ENCODE measurements at regions not wholly inside any gene's neighbourhood (a gene's known extent, or its start where the extent isn't known, plus 50 kb on each side); places are given as distances from the start of the nearest gene placed in this dataset.

- no peak for DNase-seq (ENCODE audit: low spot score)
- Histone ChIP-seq H3K9me2 (ENCODE audit: insufficient read depth) (no peaks in the 10 kb centered on the region), H3K36me3 (ENCODE audit: insufficient read depth) (no peaks in the 10 kb centered on the region; the same call in 1 of the 2 replicates), H3K4me2 (no peak overlapping the region), H3F3A (replicated peaks; ENCODE audit: low read depth) (no peaks in the 10 kb centered on the region), H2AFZ (no peak overlapping the region), H3K4me3 (no peak overlapping the region), H3K27me3 (ENCODE audit: insufficient read depth) (no peaks in the 10 kb centered on the region), H3K79me2 (replicated peaks; ENCODE audit: insufficient read depth) (no peaks in the 10 kb centered on the region), H3K27ac (ENCODE audit: low read depth) (no peak overlapping the region), H4K20me1 (replicated peaks; ENCODE audit: insufficient read depth) (no peaks in the 10 kb centered on the region), H3K4me1 (ENCODE audit: insufficient read depth) (no peaks in the 10 kb centered on the region)
- Mint-ChIP-seq H3K4me3 (no peak overlapping the region), H3K27ac (no peak overlapping the region), H3K36me3 (ENCODE audit: low read depth) (no peaks in the 10 kb centered on the region), H3K27me3 (ENCODE audit: insufficient read depth, low read depth, poor library complexity) (peaks cover 2% of the 10 kb centered on the region), H3K4me1 (peaks cover 5% of the 10 kb centered on the region; the same call in 1 of the 3 replicates), H3K9me3 (peaks cover 8% of the 10 kb centered on the region; the same call in 2 of the 3 replicates)
- TF ChIP-seq CREB1 (CRISPR knock-in tag; IDR thresholded peaks at IDR 0.05; ENCODE audit: low read depth), result no peak
- TF ChIP-seq, protein P1, sequence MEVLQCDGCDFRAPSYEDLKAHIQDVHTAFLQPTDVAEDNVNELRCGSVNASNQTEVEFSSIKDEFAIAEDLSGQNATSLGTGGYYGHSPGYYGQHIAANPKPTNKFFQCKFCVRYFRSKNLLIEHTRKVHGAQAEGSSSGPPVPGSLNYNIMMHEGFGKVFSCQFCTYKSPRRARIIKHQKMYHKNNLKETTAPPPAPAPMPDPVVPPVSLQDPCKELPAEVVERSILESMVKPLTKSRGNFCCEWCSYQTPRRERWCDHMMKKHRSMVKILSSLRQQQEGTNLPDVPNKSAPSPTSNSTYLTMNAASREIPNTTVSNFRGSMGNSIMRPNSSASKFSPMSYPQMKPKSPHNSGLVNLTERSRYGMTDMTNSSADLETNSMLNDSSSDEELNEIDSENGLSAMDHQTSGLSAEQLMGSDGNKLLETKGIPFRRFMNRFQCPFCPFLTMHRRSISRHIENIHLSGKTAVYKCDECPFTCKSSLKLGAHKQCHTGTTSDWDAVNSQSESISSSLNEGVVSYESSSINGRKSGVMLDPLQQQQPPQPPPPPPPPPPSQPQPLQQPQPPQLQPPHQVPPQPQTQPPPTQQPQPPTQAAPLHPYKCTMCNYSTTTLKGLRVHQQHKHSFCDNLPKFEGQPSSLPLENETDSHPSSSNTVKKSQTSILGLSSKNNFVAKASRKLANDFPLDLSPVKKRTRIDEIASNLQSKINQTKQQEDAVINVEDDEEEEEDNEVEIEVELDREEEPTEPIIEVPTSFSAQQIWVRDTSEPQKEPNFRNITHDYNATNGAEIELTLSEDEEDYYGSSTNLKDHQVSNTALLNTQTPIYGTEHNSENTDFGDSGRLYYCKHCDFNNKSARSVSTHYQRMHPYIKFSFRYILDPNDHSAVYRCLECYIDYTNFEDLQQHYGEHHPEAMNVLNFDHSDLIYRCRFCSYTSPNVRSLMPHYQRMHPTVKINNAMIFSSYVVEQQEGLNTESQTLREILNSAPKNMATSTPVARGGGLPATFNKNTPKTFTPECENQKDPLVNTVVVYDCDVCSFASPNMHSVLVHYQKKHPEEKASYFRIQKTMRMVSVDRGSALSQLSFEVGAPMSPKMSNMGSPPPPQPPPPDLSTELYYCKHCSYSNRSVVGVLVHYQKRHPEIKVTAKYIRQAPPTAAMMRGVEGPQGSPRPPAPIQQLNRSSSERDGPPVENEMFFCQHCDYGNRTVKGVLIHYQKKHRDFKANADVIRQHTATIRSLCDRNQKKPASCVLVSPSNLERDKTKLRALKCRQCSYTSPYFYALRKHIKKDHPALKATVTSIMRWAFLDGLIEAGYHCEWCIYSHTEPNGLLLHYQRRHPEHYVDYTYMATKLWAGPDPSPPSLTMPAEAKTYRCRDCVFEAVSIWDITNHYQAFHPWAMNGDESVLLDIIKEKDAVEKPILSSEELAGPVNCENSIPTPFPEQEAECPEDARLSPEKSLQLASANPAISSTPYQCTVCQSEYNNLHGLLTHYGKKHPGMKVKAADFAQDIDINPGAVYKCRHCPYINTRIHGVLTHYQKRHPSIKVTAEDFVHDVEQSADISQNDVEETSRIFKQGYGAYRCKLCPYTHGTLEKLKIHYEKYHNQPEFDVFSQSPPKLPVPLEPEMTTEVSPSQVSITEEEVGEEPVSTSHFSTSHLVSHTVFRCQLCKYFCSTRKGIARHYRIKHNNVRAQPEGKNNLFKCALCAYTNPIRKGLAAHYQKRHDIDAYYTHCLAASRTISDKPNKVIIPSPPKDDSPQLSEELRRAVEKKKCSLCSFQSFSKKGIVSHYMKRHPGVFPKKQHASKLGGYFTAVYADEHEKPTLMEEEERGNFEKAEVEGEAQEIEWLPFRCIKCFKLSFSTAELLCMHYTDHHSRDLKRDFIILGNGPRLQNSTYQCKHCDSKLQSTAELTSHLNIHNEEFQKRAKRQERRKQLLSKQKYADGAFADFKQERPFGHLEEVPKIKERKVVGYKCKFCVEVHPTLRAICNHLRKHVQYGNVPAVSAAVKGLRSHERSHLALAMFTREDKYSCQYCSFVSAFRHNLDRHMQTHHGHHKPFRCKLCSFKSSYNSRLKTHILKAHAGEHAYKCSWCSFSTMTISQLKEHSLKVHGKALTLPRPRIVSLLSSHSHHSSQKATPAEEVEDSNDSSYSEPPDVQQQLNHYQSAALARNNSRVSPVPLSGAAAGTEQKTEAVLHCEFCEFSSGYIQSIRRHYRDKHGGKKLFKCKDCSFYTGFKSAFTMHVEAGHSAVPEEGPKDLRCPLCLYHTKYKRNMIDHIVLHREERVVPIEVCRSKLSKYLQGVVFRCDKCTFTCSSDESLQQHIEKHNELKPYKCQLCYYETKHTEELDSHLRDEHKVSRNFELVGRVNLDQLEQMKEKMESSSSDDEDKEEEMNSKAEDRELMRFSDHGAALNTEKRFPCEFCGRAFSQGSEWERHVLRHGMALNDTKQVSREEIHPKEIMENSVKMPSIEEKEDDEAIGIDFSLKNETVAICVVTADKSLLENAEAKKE (CRISPR knock-in tag; IDR thresholded peaks at IDR 0.05), result no peak
- TF ChIP-seq ZNF114 (CRISPR knock-in tag; IDR thresholded peaks at IDR 0.05), result no peak
- no peak for TF ChIP-seq ZNF331 (CRISPR knock-in tag; IDR thresholded peaks at IDR 0.05; ENCODE audit: low read depth)
- TF ChIP-seq JUNB (IDR thresholded peaks at IDR 0.05; ENCODE audit: unreplicated experiment), result no peak
- no peak for TF ChIP-seq STAT1 (IDR thresholded peaks at IDR 0.05; ENCODE audit: unreplicated experiment)
- no peak for TF ChIP-seq REST (IDR thresholded peaks at IDR 0.05; ENCODE audit: unreplicated experiment)
- TF ChIP-seq, protein P2, sequence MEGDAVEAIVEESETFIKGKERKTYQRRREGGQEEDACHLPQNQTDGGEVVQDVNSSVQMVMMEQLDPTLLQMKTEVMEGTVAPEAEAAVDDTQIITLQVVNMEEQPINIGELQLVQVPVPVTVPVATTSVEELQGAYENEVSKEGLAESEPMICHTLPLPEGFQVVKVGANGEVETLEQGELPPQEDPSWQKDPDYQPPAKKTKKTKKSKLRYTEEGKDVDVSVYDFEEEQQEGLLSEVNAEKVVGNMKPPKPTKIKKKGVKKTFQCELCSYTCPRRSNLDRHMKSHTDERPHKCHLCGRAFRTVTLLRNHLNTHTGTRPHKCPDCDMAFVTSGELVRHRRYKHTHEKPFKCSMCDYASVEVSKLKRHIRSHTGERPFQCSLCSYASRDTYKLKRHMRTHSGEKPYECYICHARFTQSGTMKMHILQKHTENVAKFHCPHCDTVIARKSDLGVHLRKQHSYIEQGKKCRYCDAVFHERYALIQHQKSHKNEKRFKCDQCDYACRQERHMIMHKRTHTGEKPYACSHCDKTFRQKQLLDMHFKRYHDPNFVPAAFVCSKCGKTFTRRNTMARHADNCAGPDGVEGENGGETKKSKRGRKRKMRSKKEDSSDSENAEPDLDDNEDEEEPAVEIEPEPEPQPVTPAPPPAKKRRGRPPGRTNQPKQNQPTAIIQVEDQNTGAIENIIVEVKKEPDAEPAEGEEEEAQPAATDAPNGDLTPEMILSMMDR (conservative IDR thresholded peaks at IDR 0.05; ENCODE audit: low read depth in 2 of 2), result no peak
- TF ChIP-seq EZH2 (IDR thresholded peaks at IDR 0.05; ENCODE audit: low read depth, unreplicated experiment), result no peak
- TF ChIP-seq, protein P3, sequence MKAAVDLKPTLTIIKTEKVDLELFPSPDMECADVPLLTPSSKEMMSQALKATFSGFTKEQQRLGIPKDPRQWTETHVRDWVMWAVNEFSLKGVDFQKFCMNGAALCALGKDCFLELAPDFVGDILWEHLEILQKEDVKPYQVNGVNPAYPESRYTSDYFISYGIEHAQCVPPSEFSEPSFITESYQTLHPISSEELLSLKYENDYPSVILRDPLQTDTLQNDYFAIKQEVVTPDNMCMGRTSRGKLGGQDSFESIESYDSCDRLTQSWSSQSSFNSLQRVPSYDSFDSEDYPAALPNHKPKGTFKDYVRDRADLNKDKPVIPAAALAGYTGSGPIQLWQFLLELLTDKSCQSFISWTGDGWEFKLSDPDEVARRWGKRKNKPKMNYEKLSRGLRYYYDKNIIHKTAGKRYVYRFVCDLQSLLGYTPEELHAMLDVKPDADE (IDR thresholded peaks at IDR 0.05), result no peak
- ATAC-seq, result no peak
Measured at GRCh38 chr2:109674894-109675534, 60.9 kb downstream of the SOWAHC start.
